ENCODE measurements at regions not wholly inside any gene's neighbourhood (a gene's known extent, or its start where the extent isn't known, plus 50 kb on each side); places are given as distances from the start of the nearest gene placed in this dataset.
"Not testable (repeated sequence)": the region's sequence is repeated elsewhere in the genome, so short reads cannot be mapped to it uniquely, and the experiment has no call there.

DNA sequence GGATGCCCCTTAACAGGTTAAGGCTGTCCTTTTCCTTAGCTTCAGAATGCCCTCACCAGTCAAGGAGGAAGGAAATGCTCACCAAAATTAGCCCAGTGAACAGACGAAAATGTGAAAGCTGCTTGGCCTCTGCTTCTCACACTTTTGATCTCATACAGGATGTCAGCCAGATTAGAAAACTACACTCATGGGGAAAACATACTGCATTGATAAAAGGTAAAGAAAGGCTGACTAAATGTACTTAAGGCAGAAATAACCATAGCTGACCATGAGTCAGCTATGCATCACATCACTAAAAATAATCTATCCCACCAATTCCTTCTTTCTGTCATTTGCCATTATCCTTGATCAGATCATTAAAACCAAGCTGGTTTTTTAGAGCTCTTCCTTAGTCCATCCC is 198.4 kb upstream of the TENT5A start:
- no peak for DNase-seq (ENCODE audit: low read depth in 4 of 6, low spot score in 6 of 6)
- Histone ChIP-seq H3K4me1 (ENCODE audit: control insufficient read depth, insufficient read depth, low read length) (no peaks in the 10 kb centered on the region), H3K9me3 (ENCODE audit: control insufficient read depth, insufficient read depth, low read length) (no peaks in the 10 kb centered on the region), H3K4me3 (ENCODE audit: low read depth, low read length) (no peak overlapping the region), H3K27ac (ENCODE audit: low read depth, low read length) (no peak overlapping the region), H3K36me3 (ENCODE audit: control insufficient read depth, insufficient read depth, low read length) (no peaks in the 10 kb centered on the region), H3K27me3 (ENCODE audit: control insufficient read depth, insufficient read depth, low read length) (no peaks in the 10 kb centered on the region)
- no CpG with 5 or more reads among the region's 1 CpG for WGBS (ENCODE audit: insufficient coverage)

- H3K27ac ChIP-seq (ENCODE audit: low read depth, low read length): no peak overlapping the region
- H3K27me3 ChIP-seq (ENCODE audit: control insufficient read depth, insufficient read depth, low read length): no peaks in the 10 kb centered on the region
- no peak for DNase-seq (ENCODE audit: low read depth in 4 of 6, low spot score in 6 of 6)
- no peaks in the 10 kb centered on the region for H3K9me3 ChIP-seq (ENCODE audit: control insufficient read depth, insufficient read depth, low read length)
- H3K4me3 ChIP-seq (ENCODE audit: low read depth, low read length): no peak overlapping the region
- H3K4me1 ChIP-seq (ENCODE audit: control insufficient read depth, insufficient read depth, low read length): no peaks in the 10 kb centered on the region
- no peaks in the 10 kb centered on the region for H3K36me3 ChIP-seq (ENCODE audit: control insufficient read depth, insufficient read depth, low read length)
Measured at GRCh38 chr6:81948861-81949260, 196.4 kb upstream of the TENT5A start.

GRCh38 chr6:81948196-81948595 is 195.7 kb upstream of the TENT5A start:
- H3K27me3 ChIP-seq (ENCODE audit: control insufficient read depth, insufficient read depth, low read length); DNase-seq (ENCODE audit: low read depth in 4 of 6, low spot score in 6 of 6); H3K4me3 ChIP-seq (ENCODE audit: low read depth, low read length); H3K9me3 ChIP-seq (ENCODE audit: control insufficient read depth, insufficient read depth, low read length); H3K27ac ChIP-seq (ENCODE audit: low read depth, low read length); H3K4me1 ChIP-seq (ENCODE audit: control insufficient read depth, insufficient read depth, low read length); H3K36me3 ChIP-seq (ENCODE audit: control insufficient read depth, insufficient read depth, low read length): not testable (repeated sequence)
- 82% methylated on average over 2 of the region's 4 CpGs for WGBS (ENCODE audit: insufficient coverage)

DNA sequence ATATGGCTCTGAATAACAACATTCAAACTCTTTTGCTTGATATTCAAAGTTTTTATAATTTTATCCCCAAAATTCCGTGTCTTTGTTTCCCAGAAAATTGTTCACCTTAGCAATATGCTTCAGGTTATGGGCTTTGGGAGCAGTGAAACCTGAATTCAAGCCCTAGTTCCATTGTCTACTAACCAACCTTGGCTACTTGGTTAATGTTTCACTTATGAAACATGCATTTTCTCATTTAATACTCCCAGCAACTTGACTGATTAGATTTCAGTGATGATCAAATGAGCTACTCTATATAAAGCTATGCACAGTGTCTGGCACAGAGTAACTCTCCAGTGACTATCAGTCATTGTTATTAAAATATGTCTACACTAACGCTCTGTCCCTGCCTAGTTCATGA is 192.2 kb upstream of the TENT5A start:
- Histone ChIP-seq H3K4me1 (ENCODE audit: control insufficient read depth, insufficient read depth, low read length) (no peaks in the 10 kb centered on the region), H3K27ac (ENCODE audit: low read depth, low read length) (no peak overlapping the region), H3K27me3 (ENCODE audit: control insufficient read depth, insufficient read depth, low read length) (no peaks in the 10 kb centered on the region), H3K36me3 (ENCODE audit: control insufficient read depth, insufficient read depth, low read length) (no peaks in the 10 kb centered on the region), H3K4me3 (ENCODE audit: low read depth, low read length) (no peak overlapping the region), H3K9me3 (ENCODE audit: control insufficient read depth, insufficient read depth, low read length) (no peaks in the 10 kb centered on the region)
- 90% methylated on average over 2 of the region's 2 CpGs for WGBS (ENCODE audit: insufficient coverage)
- DNase-seq (ENCODE audit: low read depth in 4 of 6, low spot score in 6 of 6): no peak

- H3K36me3 ChIP-seq (ENCODE audit: control insufficient read depth, insufficient read depth, low read length); H3K27me3 ChIP-seq (ENCODE audit: control insufficient read depth, insufficient read depth, low read length); H3K4me1 ChIP-seq (ENCODE audit: control insufficient read depth, insufficient read depth, low read length); DNase-seq (ENCODE audit: low read depth in 4 of 6, low spot score in 6 of 6); H3K9me3 ChIP-seq (ENCODE audit: control insufficient read depth, insufficient read depth, low read length); H3K27ac ChIP-seq (ENCODE audit: low read depth, low read length); H3K4me3 ChIP-seq (ENCODE audit: low read depth, low read length): not testable (repeated sequence)
- no CpG with 5 or more reads among the region's 3 CpGs for WGBS (ENCODE audit: insufficient coverage)
Measured at GRCh38 chr6:81942842-81943241, 190.4 kb upstream of the TENT5A start.

- Histone ChIP-seq H3K4me3 (ENCODE audit: low read depth, low read length) (no peak overlapping the region), H3K36me3 (ENCODE audit: control insufficient read depth, insufficient read depth, low read length) (no peaks in the 10 kb centered on the region), H3K9me3 (ENCODE audit: control insufficient read depth, insufficient read depth, low read length) (no peaks in the 10 kb centered on the region), H3K27ac (ENCODE audit: low read depth, low read length) (no peak overlapping the region), H3K4me1 (ENCODE audit: control insufficient read depth, insufficient read depth, low read length) (no peaks in the 10 kb centered on the region), H3K27me3 (ENCODE audit: control insufficient read depth, insufficient read depth, low read length) (no peaks in the 10 kb centered on the region)
- no peak for DNase-seq (ENCODE audit: low read depth in 4 of 6, low spot score in 6 of 6)
- no CpG with 5 or more reads among the region's 3 CpGs for WGBS (ENCODE audit: insufficient coverage)
Measured at GRCh38 chr6:81942067-81942370, 189.5 kb upstream of the TENT5A start.

GRCh38 chr6:81940451-81940985 is 188.0 kb upstream of the TENT5A start:
- Histone ChIP-seq H3K9me3 (ENCODE audit: control insufficient read depth, insufficient read depth, low read length) (no peaks in the 10 kb centered on the region), H3K4me3 (ENCODE audit: low read depth, low read length) (no peak overlapping the region), H3K36me3 (ENCODE audit: control insufficient read depth, insufficient read depth, low read length) (no peaks in the 10 kb centered on the region), H3K4me1 (ENCODE audit: control insufficient read depth, insufficient read depth, low read length) (no peaks in the 10 kb centered on the region), H3K27me3 (ENCODE audit: control insufficient read depth, insufficient read depth, low read length) (no peaks in the 10 kb centered on the region), H3K27ac (ENCODE audit: low read depth, low read length) (no peak overlapping the region)
- no CpG with 5 or more reads among the region's 1 CpG for WGBS (ENCODE audit: insufficient coverage)
- DNase-seq (ENCODE audit: low read depth in 4 of 6, low spot score in 6 of 6): peak in 1 of 6 donors; percentile 13

GRCh38 chr6:81939766-81940165 is 187.3 kb upstream of the TENT5A start:
- WGBS (ENCODE audit: insufficient coverage): no CpG with 5 or more reads among the region's 3 CpGs
- DNase-seq (ENCODE audit: low read depth in 4 of 6, low spot score in 6 of 6): no peak
- Histone ChIP-seq H3K4me1 (ENCODE audit: control insufficient read depth, insufficient read depth, low read length) (no peaks in the 10 kb centered on the region), H3K36me3 (ENCODE audit: control insufficient read depth, insufficient read depth, low read length) (no peaks in the 10 kb centered on the region), H3K4me3 (ENCODE audit: low read depth, low read length) (no peak overlapping the region), H3K27me3 (ENCODE audit: control insufficient read depth, insufficient read depth, low read length) (no peaks in the 10 kb centered on the region), H3K9me3 (ENCODE audit: control insufficient read depth, insufficient read depth, low read length) (no peaks in the 10 kb centered on the region), H3K27ac (ENCODE audit: low read depth, low read length) (no peak overlapping the region)

- Histone ChIP-seq H3K9me3 (ENCODE audit: control insufficient read depth, insufficient read depth, low read length) (no peaks in the 10 kb centered on the region), H3K27ac (ENCODE audit: low read depth, low read length) (no peak overlapping the region), H3K27me3 (ENCODE audit: control insufficient read depth, insufficient read depth, low read length) (no peaks in the 10 kb centered on the region), H3K4me1 (ENCODE audit: control insufficient read depth, insufficient read depth, low read length) (no peaks in the 10 kb centered on the region), H3K36me3 (ENCODE audit: control insufficient read depth, insufficient read depth, low read length) (no peaks in the 10 kb centered on the region), H3K4me3 (ENCODE audit: low read depth, low read length) (no peak overlapping the region)
- 100% methylated on average over 1 of the region's 3 CpGs for WGBS (ENCODE audit: insufficient coverage)
- DNase-seq (ENCODE audit: low read depth in 4 of 6, low spot score in 6 of 6): no peak
Measured at GRCh38 chr6:81938991-81939732, 186.7 kb upstream of the TENT5A start.

DNA sequence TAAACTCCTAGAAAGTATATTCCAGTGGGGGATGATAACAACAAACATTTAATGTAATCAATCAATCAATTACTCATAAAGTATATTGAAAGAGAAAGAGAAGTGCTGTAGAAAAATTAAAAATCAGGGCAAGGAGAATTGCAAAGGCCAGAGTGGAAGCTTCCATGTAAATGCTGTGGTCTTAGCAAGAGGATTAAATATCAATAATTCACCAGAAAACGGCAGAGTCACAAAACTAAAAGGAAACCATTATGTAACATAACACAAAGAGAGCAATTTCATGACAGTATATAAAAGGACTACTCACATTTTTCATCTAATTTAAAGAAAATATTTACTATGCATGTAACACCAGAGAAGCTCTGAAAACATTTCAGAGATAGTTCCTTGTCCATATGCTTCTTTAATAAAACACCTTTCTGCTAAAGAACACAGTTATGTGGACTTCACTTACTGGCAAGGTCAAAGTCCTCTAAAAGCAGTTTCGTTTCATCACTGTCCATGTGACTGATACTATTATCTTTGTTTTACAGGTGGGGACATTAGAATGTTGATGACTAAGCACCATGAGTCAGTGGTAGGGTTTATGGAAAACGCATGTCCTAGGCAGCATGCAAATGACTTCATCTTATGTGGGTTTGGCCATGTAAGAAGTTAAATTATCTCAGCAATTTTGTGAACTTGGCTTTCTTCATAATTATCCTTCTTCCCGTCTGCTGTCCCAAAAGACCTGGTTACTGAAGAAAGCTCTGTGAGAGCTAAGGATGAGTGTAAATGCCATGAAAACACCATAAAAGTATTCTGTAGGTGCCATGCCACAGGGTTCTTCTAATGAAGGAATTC is 185.8 kb upstream of the TENT5A start:
- DNase-seq (ENCODE audit: low read depth in 4 of 6, low spot score in 6 of 6): no peak
- H3K4me3 ChIP-seq (ENCODE audit: low read depth, low read length): no peak overlapping the region
- WGBS (ENCODE audit: insufficient coverage): 71% methylated on average over 1 of the region's 4 CpGs
- H3K27me3 ChIP-seq (ENCODE audit: control insufficient read depth, insufficient read depth, low read length): no peaks in the 10 kb centered on the region
- no peaks in the 10 kb centered on the region for H3K4me1 ChIP-seq (ENCODE audit: control insufficient read depth, insufficient read depth, low read length)
- no peak overlapping the region for H3K27ac ChIP-seq (ENCODE audit: low read depth, low read length)
- H3K9me3 ChIP-seq (ENCODE audit: control insufficient read depth, insufficient read depth, low read length): no peaks in the 10 kb centered on the region
- no peaks in the 10 kb centered on the region for H3K36me3 ChIP-seq (ENCODE audit: control insufficient read depth, insufficient read depth, low read length)

Data from spinal cord (tissue), 9 donors.